ENCODE measurements at regions not wholly inside any gene's neighbourhood (a gene's known extent, or its start where the extent isn't known, plus 50 kb on each side); places are given as distances from the start of the nearest gene placed in this dataset.

DNA sequence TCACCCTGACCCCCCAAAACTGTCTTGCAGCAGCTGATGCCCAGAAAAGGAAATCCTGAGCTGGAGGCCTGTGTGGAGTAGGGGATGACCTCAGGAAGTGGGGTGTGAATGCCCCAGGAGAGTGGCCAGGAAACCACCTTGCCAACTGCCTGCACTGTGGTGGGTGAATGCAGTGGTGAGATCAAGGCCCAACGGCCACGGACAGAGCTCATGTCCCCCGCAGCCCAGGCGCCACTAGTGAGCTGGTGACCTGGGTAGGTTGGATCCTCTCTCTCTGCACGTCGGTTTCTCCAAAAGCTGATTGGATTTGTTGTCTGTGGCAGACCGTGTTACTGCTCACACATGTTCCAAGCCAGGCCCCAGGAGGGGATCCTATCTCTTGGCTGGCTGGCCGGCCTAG, 448.9 kb downstream of the TCERG1L start:
- Histone ChIP-seq H3K4me3 (no peak overlapping the region), H3K4me1 (no peaks in the 10 kb centered on the region), H3K27ac (no peak overlapping the region), H3K9me3 (no peaks in the 10 kb centered on the region), H3K4me2 (no peak overlapping the region)
- DNase-seq (ENCODE audit: low read depth in 1 of 2, low spot score in 1 of 2): no peak
- no peak for ATAC-seq
- ChIA-PET POLR2A (no interaction called here), CTCF (no interaction called here)
- WGBS (ENCODE audit: missing lambda C conversion rate): 19% methylated on average over 3 of the region's 8 CpGs
- FAIRE-seq: no peak
- TF ChIP-seq TFCP2L1 (CRISPR knock-in tag; IDR thresholded peaks at IDR 0.05): no peak
- TF ChIP-seq, protein P1, sequence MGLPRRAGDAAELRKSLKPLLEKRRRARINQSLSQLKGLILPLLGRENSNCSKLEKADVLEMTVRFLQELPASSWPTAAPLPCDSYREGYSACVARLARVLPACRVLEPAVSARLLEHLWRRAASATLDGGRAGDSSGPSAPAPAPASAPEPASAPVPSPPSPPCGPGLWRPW (IDR thresholded peaks at IDR 0.05): no peak
- TF ChIP-seq JUNB (IDR thresholded peaks at IDR 0.05): no peak
- TF ChIP-seq, protein P2, sequence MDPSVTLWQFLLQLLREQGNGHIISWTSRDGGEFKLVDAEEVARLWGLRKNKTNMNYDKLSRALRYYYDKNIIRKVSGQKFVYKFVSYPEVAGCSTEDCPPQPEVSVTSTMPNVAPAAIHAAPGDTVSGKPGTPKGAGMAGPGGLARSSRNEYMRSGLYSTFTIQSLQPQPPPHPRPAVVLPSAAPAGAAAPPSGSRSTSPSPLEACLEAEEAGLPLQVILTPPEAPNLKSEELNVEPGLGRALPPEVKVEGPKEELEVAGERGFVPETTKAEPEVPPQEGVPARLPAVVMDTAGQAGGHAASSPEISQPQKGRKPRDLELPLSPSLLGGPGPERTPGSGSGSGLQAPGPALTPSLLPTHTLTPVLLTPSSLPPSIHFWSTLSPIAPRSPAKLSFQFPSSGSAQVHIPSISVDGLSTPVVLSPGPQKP (IDR thresholded peaks at IDR 0.05; ENCODE audit: low read depth, low read length): no peak
- TF ChIP-seq RCOR1 (IDR thresholded peaks at IDR 0.05; ENCODE audit: low read depth, low read length): no peak
- no peak for TF ChIP-seq JUN (IDR thresholded peaks at IDR 0.05)
- no peak for TF ChIP-seq MAFK (IDR thresholded peaks at IDR 0.05; ENCODE audit: partially characterized antibody)

DNA sequence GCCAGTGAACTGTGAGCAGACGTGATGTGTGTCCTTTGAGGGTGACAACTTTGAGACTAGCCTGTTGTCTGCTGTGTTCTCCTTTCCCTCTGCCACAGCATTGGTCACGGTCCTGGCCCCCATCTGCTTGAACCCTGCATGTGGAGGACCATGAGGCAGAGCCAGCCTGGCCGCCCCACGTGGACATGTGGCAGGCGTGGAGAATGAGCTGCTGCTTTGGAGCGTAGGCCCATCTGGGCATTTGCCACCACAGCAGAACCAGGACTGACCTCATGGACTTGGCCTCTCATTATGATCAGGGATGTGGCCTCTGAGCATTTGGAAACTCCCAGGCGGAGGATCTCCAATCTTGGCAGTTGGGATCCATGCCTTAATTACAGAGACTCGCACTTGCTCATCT, 448.5 kb downstream of the TCERG1L start:
- FAIRE-seq (no peak), DNase-seq (ENCODE audit: low read depth in 1 of 2, low spot score in 1 of 2) (no peak), ATAC-seq (no peak)
- H3K4me1 ChIP-seq: no peaks in the 10 kb centered on the region
- H3K9me3 ChIP-seq: no peaks in the 10 kb centered on the region
- 16% methylated on average over 8 of the region's 8 CpGs for WGBS (ENCODE audit: missing lambda C conversion rate)
- no peak overlapping the region for H3K4me2 ChIP-seq
- ChIA-PET POLR2A (no interaction called here), CTCF (no interaction called here)
- TF ChIP-seq TFCP2L1 (CRISPR knock-in tag; IDR thresholded peaks at IDR 0.05) (no peak), FOSB (CRISPR knock-in tag; IDR thresholded peaks at IDR 0.05) (no peak), MAFK (IDR thresholded peaks at IDR 0.05; ENCODE audit: partially characterized antibody) (no peak), RARB (CRISPR knock-in tag; IDR thresholded peaks at IDR 0.05) (no peak), HDAC2 (IDR thresholded peaks at IDR 0.05) (no peak), JUN (IDR thresholded peaks at IDR 0.05) (no peak), NPAS2 (CRISPR knock-in tag; IDR thresholded peaks at IDR 0.05; ENCODE audit: borderline replicate concordance) (no peak), HEYL (CRISPR knock-in tag; IDR thresholded peaks at IDR 0.05) (no peak), KDM5A (IDR thresholded peaks at IDR 0.05) (no peak), FOXS1 (CRISPR knock-in tag; IDR thresholded peaks at IDR 0.05) (no peak), MAZ (IDR thresholded peaks at IDR 0.05; ENCODE audit: borderline replicate concordance, low read depth, low read length) (no peak), EHF (CRISPR knock-in tag; IDR thresholded peaks at IDR 0.05) (no peak), FOSL2 (IDR thresholded peaks at IDR 0.05) (no peak), FOSL2 (CRISPR knock-in tag; IDR thresholded peaks at IDR 0.05) (no peak), RAD21 (conservative IDR thresholded peaks at IDR 0.05 in 1 of 2, IDR thresholded peaks at IDR 0.05 in 1 of 2) (no peak), TP53 (CRISPR knock-in tag; IDR thresholded peaks at IDR 0.05) (no peak), BHLHE40 (IDR thresholded peaks at IDR 0.05; ENCODE audit: low read depth, low read length) (no peak)
- TF ChIP-seq, protein P3, sequence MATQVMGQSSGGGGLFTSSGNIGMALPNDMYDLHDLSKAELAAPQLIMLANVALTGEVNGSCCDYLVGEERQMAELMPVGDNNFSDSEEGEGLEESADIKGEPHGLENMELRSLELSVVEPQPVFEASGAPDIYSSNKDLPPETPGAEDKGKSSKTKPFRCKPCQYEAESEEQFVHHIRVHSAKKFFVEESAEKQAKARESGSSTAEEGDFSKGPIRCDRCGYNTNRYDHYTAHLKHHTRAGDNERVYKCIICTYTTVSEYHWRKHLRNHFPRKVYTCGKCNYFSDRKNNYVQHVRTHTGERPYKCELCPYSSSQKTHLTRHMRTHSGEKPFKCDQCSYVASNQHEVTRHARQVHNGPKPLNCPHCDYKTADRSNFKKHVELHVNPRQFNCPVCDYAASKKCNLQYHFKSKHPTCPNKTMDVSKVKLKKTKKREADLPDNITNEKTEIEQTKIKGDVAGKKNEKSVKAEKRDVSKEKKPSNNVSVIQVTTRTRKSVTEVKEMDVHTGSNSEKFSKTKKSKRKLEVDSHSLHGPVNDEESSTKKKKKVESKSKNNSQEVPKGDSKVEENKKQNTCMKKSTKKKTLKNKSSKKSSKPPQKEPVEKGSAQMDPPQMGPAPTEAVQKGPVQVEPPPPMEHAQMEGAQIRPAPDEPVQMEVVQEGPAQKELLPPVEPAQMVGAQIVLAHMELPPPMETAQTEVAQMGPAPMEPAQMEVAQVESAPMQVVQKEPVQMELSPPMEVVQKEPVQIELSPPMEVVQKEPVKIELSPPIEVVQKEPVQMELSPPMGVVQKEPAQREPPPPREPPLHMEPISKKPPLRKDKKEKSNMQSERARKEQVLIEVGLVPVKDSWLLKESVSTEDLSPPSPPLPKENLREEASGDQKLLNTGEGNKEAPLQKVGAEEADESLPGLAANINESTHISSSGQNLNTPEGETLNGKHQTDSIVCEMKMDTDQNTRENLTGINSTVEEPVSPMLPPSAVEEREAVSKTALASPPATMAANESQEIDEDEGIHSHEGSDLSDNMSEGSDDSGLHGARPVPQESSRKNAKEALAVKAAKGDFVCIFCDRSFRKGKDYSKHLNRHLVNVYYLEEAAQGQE (IDR thresholded peaks at IDR 0.05): no peak
- TF ChIP-seq, protein P4, sequence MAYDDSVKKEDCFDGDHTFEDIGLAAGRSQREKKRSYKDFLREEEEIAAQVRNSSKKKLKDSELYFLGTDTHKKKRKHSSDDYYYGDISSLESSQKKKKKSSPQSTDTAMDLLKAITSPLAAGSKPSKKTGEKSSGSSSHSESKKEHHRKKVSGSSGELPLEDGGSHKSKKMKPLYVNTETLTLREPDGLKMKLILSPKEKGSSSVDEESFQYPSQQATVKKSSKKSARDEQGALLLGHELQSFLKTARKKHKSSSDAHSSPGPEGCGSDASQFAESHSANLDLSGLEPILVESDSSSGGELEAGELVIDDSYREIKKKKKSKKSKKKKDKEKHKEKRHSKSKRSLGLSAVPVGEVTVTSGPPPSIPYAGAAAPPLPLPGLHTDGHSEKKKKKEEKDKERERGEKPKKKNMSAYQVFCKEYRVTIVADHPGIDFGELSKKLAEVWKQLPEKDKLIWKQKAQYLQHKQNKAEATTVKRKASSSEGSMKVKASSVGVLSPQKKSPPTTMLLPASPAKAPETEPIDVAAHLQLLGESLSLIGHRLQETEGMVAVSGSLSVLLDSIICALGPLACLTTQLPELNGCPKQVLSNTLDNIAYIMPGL (CRISPR knock-in tag; IDR thresholded peaks at IDR 0.05; ENCODE audit: borderline replicate concordance): no peak
- H3K27ac ChIP-seq: no peak overlapping the region
- H3K4me3 ChIP-seq: no peak overlapping the region

Measured in A549 (cell line).